HEK293 (cell line): ENCODE measurements at regions not wholly inside any gene's neighbourhood (a gene's known extent, or its start where the extent isn't known, plus 50 kb on each side); places are given as distances from the start of the nearest gene placed in this dataset.

Experiments
- CTCF ChIA-PET: fragments of 350-600 bp; formaldehyde crosslinking; extraction: SDS; loops from one replicate; lab custom pipeline; 2021; ENCODE audit warnings: antibody characterized with exemption; lab: Yijun Ruan, JAX
- POLR2A ChIA-PET: fragments of 300-600 bp; formaldehyde crosslinking; extraction: SDS; loops from one replicate; lab custom pipeline; 2020; ENCODE audit warnings: antibody characterized with exemption, inconsistent platforms; lab: Yijun Ruan, JAX
- H3K27ac ChIP-seq: fragments of 200-500 bp; sonication (Bioruptor generic); 2 replicates; pipeline ENCODE4 v1.5.1; 2014; ENCODE audit warnings: low read depth, low read length, control low read depth, inconsistent platforms; ENCODE audit errors: extremely low read depth
- H3K36me3 ChIP-seq, 2 experiments: fragments of 200-500 bp in 1 of 2; sonication (Bioruptor generic) in 1 of 2; 1 replicate in 1 of 2; 2 replicates in 1 of 2; pipeline ENCODE4 v1.5.1; 2014 to 2017; ENCODE audit warnings: inconsistent platforms in 2 of 2, low read length in 2 of 2; ENCODE audit not compliant: control insufficient read depth in 2 of 2, insufficient read depth in 1 of 2
- H3K4me1 ChIP-seq: fragments of 200-500 bp; sonication (Bioruptor generic); 2 replicates; pipeline ENCODE4 v1.5.1; 2014; ENCODE audit warnings: mild to moderate bottlenecking, low read length, inconsistent platforms; ENCODE audit not compliant: control insufficient read depth, insufficient read depth
- H3K4me3 ChIP-seq: 2 replicates; pipeline ENCODE4 v1.5.1; 2011; ENCODE audit warnings: low read depth, mild to moderate bottlenecking, control low read depth, low read length, moderate library complexity
- H3K9me3 ChIP-seq: fragments of 200-500 bp; sonication (Bioruptor generic); 2 replicates; pipeline ENCODE4 v1.5.1; 2014; ENCODE audit warnings: low read depth, low read length, inconsistent platforms; ENCODE audit not compliant: control insufficient read depth, insufficient read depth
- AEBP2 ChIP-seq: fragments of 450-650 bp; formaldehyde crosslinking; IDR thresholded peaks from 2 replicates; pipeline ENCODE4 v1.5.1; 2016; ENCODE audit warnings: missing biosample characterization, missing genetic modification characterization, borderline replicate concordance
- HOXD13 ChIP-seq: sonication (generic); formaldehyde crosslinking; IDR thresholded peaks from 2 replicates; pipeline ENCODE4 v1.8.0; 2022; ENCODE audit warnings: missing genetic modification reagents, borderline replicate concordance
- IKZF3 ChIP-seq: fragments of 450-650 bp; IDR thresholded peaks from 2 replicates; pipeline ENCODE4 v1.5.0; 2018; ENCODE audit warnings: missing biosample characterization, mild to moderate bottlenecking, missing genetic modification characterization, moderate library complexity
- KLF16 ChIP-seq: fragments of 450-650 bp; formaldehyde crosslinking; IDR thresholded peaks from 2 replicates; pipeline ENCODE4 v1.5.1; 2017; ENCODE audit warnings: missing biosample characterization, missing genetic modification characterization
- KLF7 ChIP-seq: fragments of 450-650 bp; formaldehyde crosslinking; IDR thresholded peaks from 2 replicates; pipeline ENCODE4 v1.5.1; 2016; ENCODE audit warnings: missing biosample characterization, missing genetic modification characterization, borderline replicate concordance
- OVOL3 ChIP-seq: fragments of 450-650 bp; formaldehyde crosslinking; IDR thresholded peaks from 2 replicates; pipeline ENCODE4 v1.5.1; 2016; ENCODE audit warnings: missing biosample characterization, missing genetic modification characterization
- ZBTB17 ChIP-seq: fragments of 450-650 bp; formaldehyde crosslinking; IDR thresholded peaks from 2 replicates; pipeline ENCODE4 v1.5.1; 2016; ENCODE audit warnings: missing biosample characterization, missing genetic modification characterization
- ZBTB49 ChIP-seq: fragments of 450-650 bp; formaldehyde crosslinking; IDR thresholded peaks from 2 replicates; pipeline ENCODE4 v1.5.1; 2016; ENCODE audit warnings: missing biosample characterization, missing genetic modification characterization, low read depth
- ZNF155 ChIP-seq: fragments of 450-650 bp; formaldehyde crosslinking; IDR thresholded peaks from 2 replicates; pipeline ENCODE4 v1.5.1; 2016; ENCODE audit warnings: missing biosample characterization, missing genetic modification characterization
- ZNF202 ChIP-seq: fragments of 450-650 bp; formaldehyde crosslinking; IDR thresholded peaks from 2 replicates; pipeline ENCODE4 v1.5.1; 2016; ENCODE audit warnings: missing biosample characterization, missing genetic modification characterization, borderline replicate concordance
- ZNF473 ChIP-seq: fragments of 450-650 bp; formaldehyde crosslinking; IDR thresholded peaks from 2 replicates; pipeline ENCODE4 v1.5.1; 2017; ENCODE audit warnings: missing biosample characterization, missing genetic modification characterization
- ZNF561 ChIP-seq: fragments of 450-650 bp; IDR thresholded peaks from 2 replicates; pipeline ENCODE4 v1.5.1; 2018; ENCODE audit warnings: missing biosample characterization, missing genetic modification characterization, borderline replicate concordance
- ZNF704 ChIP-seq: fragments of 450-650 bp; formaldehyde crosslinking; IDR thresholded peaks from 2 replicates; pipeline ENCODE4 v1.5.1; 2016; ENCODE audit warnings: missing biosample characterization, missing genetic modification characterization
- ZSCAN4 ChIP-seq: fragments of 450-650 bp; formaldehyde crosslinking; IDR thresholded peaks from 2 replicates; pipeline ENCODE4 v1.5.1; 2017; ENCODE audit warnings: missing biosample characterization, missing genetic modification characterization
- ZXDB ChIP-seq: fragments of 450-650 bp; formaldehyde crosslinking; IDR thresholded peaks from 2 replicates; pipeline ENCODE4 v1.5.1; 2016; ENCODE audit warnings: missing biosample characterization, missing genetic modification characterization

- TF ChIP-seq ZBTB49 (tag by site-specific recombination), result no peak
- TF ChIP-seq KLF7 (tag by site-specific recombination), result no peak
- no peak for TF ChIP-seq ZXDB (tag by site-specific recombination)
- TF ChIP-seq KLF16 (tag by site-specific recombination), result no peak
- TF ChIP-seq ZNF155 (tag by site-specific recombination), result no peak
- no peak for TF ChIP-seq AEBP2 (tag by site-specific recombination)
Measured at GRCh38 chr2:157172239-157172638, 85.3 kb upstream of the GALNT5 start (continued).

- Histone ChIP-seq H3K9me3 (no peaks in the 10 kb centered on the region), H3K4me1 (no peaks in the 10 kb centered on the region; the same call in 1 of the 2 replicates), H3K4me3 (no peak overlapping the region), H3K27ac (no peak overlapping the region), H3K36me3 (no peaks in the 10 kb centered on the region)
- TF ChIP-seq ZNF704 (tag by site-specific recombination), result no peak
- CTCF ChIA-PET, result no interaction called here
- POLR2A ChIA-PET, result no interaction called here
Measured at GRCh38 chr2:157172866-157173578, 84.5 kb upstream of the GALNT5 start.

GRCh38 chr2:157173740-157174184 lies 83.7 kb upstream of the GALNT5 start:
- Histone ChIP-seq H3K4me3 (no peak overlapping the region), H3K9me3 (no peaks in the 10 kb centered on the region), H3K4me1 (no peaks in the 10 kb centered on the region; the same call in 1 of the 2 replicates), H3K36me3 (no peaks in the 10 kb centered on the region), H3K27ac (no peak overlapping the region)
- ChIA-PET POLR2A (no interaction called here), CTCF (interaction anchor here (0.6 kb wide), 1 partner anchor 1945 kb away, joined by 4 read pairs; no protein-coding TSS in a partner anchor)
- no peak for TF ChIP-seq ZNF202 (tag by site-specific recombination)
- no peak for TF ChIP-seq OVOL3 (tag by site-specific recombination)
- no peak for TF ChIP-seq ZNF473 (tag by site-specific recombination)
- no peak for TF ChIP-seq ZNF561
- no peak for TF ChIP-seq ZBTB17 (tag by site-specific recombination)
- no peak for TF ChIP-seq IKZF3 (tag by site-specific recombination)
- no peak for TF ChIP-seq ZSCAN4 (tag by site-specific recombination)
- TF ChIP-seq HOXD13 (CRISPR knock-in tag), result no peak
